ENCODE measurements at regions not wholly inside any gene's neighbourhood (a gene's known extent, or its start where the extent isn't known, plus 50 kb on each side); places are given as distances from the start of the nearest gene placed in this dataset.

GRCh38 chr4:125988464-125988863 lies 673.7 kb downstream of the FAT4 start:
- no peak for TF ChIP-seq CTCF (IDR thresholded peaks at IDR 0.05 in 4 of 5, conservative IDR thresholded peaks at IDR 0.05 in 1 of 5)
- TF ChIP-seq POLR2A (IDR thresholded peaks at IDR 0.05): no peak
